Progenitor cell of endocrine pancreas (in vitro differentiated cells): ENCODE measurements at regions not wholly inside any gene's neighbourhood (a gene's known extent, or its start where the extent isn't known, plus 50 kb on each side); places are given as distances from the start of the nearest gene placed in this dataset.

Source experiments
- DNase-seq: peaks from one replicate; pipeline ENCODE4 v3.0.0; 2021; ENCODE audit warnings: low spot score; ENCODE audit not compliant: unreplicated experiment
- H3K27ac Mint-ChIP-seq: 2 replicates; pipeline ENCODE4 v1.8.0; 2021; ENCODE audit warnings: mild to moderate bottlenecking, moderate library complexity, mixed read lengths
- H3K27me3 Mint-ChIP-seq: 2 replicates; pipeline ENCODE4 v1.8.0; 2021; ENCODE audit warnings: mixed read lengths
- H3K36me3 Mint-ChIP-seq: 2 replicates; pipeline ENCODE4 v1.8.0; 2022; ENCODE audit warnings: mixed read lengths; ENCODE audit not compliant: insufficient read depth
- H3K4me1 Mint-ChIP-seq: 2 replicates; pipeline ENCODE4 v1.8.0; 2021; ENCODE audit warnings: low read depth, mixed read lengths
- H3K4me3 Mint-ChIP-seq: 2 replicates; pipeline ENCODE4 v1.8.0; 2021; ENCODE audit warnings: low read depth, mild to moderate bottlenecking, moderate library complexity, mixed read lengths
- H3K9me3 Mint-ChIP-seq: 2 replicates; pipeline ENCODE4 v1.8.0; 2021; ENCODE audit warnings: low read depth, mixed read lengths
- TF ChIP-seq, protein P1 (sequence below): fragments of 200-600 bp; sonication (generic); IDR thresholded peaks from one replicate; pipeline ENCODE4 v1.5.0; 2021; ENCODE audit warnings: antibody characterized with exemption, mild to moderate bottlenecking; ENCODE audit not compliant: unreplicated experiment

DNA sequence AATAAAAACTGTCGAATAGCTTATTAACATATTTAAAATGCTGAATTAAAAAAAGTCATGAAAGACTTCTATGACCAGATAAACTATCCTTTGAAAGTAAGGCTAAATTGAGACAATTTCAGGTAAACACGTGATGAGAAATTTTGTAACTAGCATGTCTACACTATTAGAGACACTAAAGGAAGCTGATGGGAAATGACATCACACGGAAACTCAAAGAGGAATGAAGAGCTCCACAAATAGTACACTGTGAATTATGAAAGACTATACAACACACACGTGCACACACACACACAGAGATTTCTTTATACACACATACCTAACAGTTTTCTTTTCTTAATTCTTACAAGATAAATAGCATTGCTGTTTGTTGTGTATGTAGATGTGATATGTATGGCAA, 70.9 kb upstream of the PLA2G4A start:
- H3K27ac Mint-ChIP-seq = no peak overlapping the region
- H3K4me3 Mint-ChIP-seq = no peak overlapping the region
- no peaks in the 10 kb centered on the region for H3K9me3 Mint-ChIP-seq
- no peaks in the 10 kb centered on the region for H3K27me3 Mint-ChIP-seq
- no peak for DNase-seq
- peaks cover 9% of the 10 kb centered on the region for H3K4me1 Mint-ChIP-seq
- H3K36me3 Mint-ChIP-seq = no peaks in the 10 kb centered on the region
- TF ChIP-seq, protein P1, sequence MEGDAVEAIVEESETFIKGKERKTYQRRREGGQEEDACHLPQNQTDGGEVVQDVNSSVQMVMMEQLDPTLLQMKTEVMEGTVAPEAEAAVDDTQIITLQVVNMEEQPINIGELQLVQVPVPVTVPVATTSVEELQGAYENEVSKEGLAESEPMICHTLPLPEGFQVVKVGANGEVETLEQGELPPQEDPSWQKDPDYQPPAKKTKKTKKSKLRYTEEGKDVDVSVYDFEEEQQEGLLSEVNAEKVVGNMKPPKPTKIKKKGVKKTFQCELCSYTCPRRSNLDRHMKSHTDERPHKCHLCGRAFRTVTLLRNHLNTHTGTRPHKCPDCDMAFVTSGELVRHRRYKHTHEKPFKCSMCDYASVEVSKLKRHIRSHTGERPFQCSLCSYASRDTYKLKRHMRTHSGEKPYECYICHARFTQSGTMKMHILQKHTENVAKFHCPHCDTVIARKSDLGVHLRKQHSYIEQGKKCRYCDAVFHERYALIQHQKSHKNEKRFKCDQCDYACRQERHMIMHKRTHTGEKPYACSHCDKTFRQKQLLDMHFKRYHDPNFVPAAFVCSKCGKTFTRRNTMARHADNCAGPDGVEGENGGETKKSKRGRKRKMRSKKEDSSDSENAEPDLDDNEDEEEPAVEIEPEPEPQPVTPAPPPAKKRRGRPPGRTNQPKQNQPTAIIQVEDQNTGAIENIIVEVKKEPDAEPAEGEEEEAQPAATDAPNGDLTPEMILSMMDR = no peak

GRCh38 chr1:186754542-186755145, 74.1 kb upstream of the PLA2G4A start:
- H3K4me3 Mint-ChIP-seq = no peak overlapping the region
- H3K27ac Mint-ChIP-seq = no peak overlapping the region
- TF ChIP-seq, protein P1 = no peak
- H3K4me1 Mint-ChIP-seq = no peaks in the 10 kb centered on the region
- no peaks in the 10 kb centered on the region for H3K27me3 Mint-ChIP-seq
- no peaks in the 10 kb centered on the region for H3K9me3 Mint-ChIP-seq
- no peak for DNase-seq
- no peaks in the 10 kb centered on the region for H3K36me3 Mint-ChIP-seq

- no peaks in the 10 kb centered on the region for H3K27me3 Mint-ChIP-seq
- peaks cover 5% of the 10 kb centered on the region for H3K9me3 Mint-ChIP-seq
- DNase-seq = no peak
- no peaks in the 10 kb centered on the region for H3K4me1 Mint-ChIP-seq
- no peak overlapping the region for H3K27ac Mint-ChIP-seq
- TF ChIP-seq, protein P1 = no peak
- H3K4me3 Mint-ChIP-seq = no peak overlapping the region
- H3K36me3 Mint-ChIP-seq = peaks cover 2% of the 10 kb centered on the region
These were observed 73.0 kb upstream of the PTGS2 start for GRCh38 chr1:186753241-186753640.

GRCh38 chr1:186750257-186750656, 70.0 kb upstream of the PTGS2 start:
- Mint-ChIP-seq H3K4me1 (no peaks in the 10 kb centered on the region), H3K27me3 (no peaks in the 10 kb centered on the region), H3K4me3 (no peak overlapping the region), H3K9me3 (peaks cover 16% of the 10 kb centered on the region), H3K36me3 (peaks cover 2% of the 10 kb centered on the region), H3K27ac (no peak overlapping the region)
- no peak for DNase-seq
- TF ChIP-seq, protein P1 = no peak

DNA sequence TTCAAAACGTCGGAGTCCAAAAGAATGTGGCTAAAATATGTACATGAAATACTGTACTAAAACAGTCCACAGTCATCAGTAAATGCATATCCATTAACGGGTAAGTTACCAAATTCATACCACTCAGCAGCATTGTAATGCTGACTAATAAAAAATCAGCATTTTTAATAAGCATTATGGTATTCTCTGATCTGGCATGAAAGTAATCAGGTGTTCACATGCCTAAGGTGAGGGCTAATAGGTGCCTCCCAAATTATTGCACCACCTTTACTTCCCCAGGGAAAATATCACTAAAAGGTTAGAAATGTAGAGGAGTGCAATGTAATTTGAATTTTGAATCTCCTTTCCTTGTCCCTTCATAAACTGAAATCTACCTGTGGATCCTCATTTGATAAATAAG, 69.6 kb upstream of the PTGS2 start:
- H3K27me3 Mint-ChIP-seq = no peaks in the 10 kb centered on the region
- DNase-seq = no peak
- no peak overlapping the region for H3K27ac Mint-ChIP-seq
- H3K4me1 Mint-ChIP-seq = no peaks in the 10 kb centered on the region
- peaks cover 2% of the 10 kb centered on the region for H3K36me3 Mint-ChIP-seq
- TF ChIP-seq, protein P1 = no peak
- peaks cover 16% of the 10 kb centered on the region for H3K9me3 Mint-ChIP-seq
- no peak overlapping the region for H3K4me3 Mint-ChIP-seq
